GM12875 (cell line): ENCODE measurements at regions not wholly inside any gene's neighbourhood (a gene's known extent, or its start where the extent isn't known, plus 50 kb on each side); places are given as distances from the start of the nearest gene placed in this dataset.

ENCODE experiments used
- H3K4me3 ChIP-seq: one replicate; pipeline ENCODE4 v1.5.1; 2011; ENCODE audit warnings: low read depth, low read length, control low read depth
- CTCF ChIP-seq: IDR thresholded peaks from 2 replicates; pipeline ENCODE4 v1.5.1; 2011; ENCODE audit warnings: low read depth, mild to moderate bottlenecking, control low read depth, inconsistent platforms, low read length, moderate library complexity, borderline replicate concordance; ENCODE audit not compliant: insufficient read depth

GRCh38 chr14:53772936-53773335 lies 183.7 kb downstream of the BMP4 start:
- no peak for TF ChIP-seq CTCF
- no peak overlapping the region for H3K4me3 ChIP-seq

- H3K4me3 ChIP-seq = no peak overlapping the region
- TF ChIP-seq CTCF = no peak
Observed at GRCh38 chr14:53767566-53767965, 189.1 kb downstream of the BMP4 start.

GRCh38 chr14:53766601-53767000 lies 190.0 kb downstream of the BMP4 start:
- no peak for TF ChIP-seq CTCF
- no peak overlapping the region for H3K4me3 ChIP-seq

- TF ChIP-seq CTCF = no peak
Observed at GRCh38 chr14:53766106-53766505, 190.5 kb downstream of the BMP4 start.

GRCh38 chr14:53764846-53765245 lies 191.8 kb downstream of the BMP4 start:
- no peak overlapping the region for H3K4me3 ChIP-seq
- TF ChIP-seq CTCF = no peak

More at GRCh38 chr14:53766106-53766505, 190.5 kb downstream of the BMP4 start:
- H3K4me3 ChIP-seq = no peak overlapping the region

- no peak for TF ChIP-seq CTCF
- H3K4me3 ChIP-seq = no peak overlapping the region
Observed at GRCh38 chr14:53758141-53758540, 198.5 kb downstream of the BMP4 start.

- H3K4me3 ChIP-seq = no peak overlapping the region
- TF ChIP-seq CTCF = no peak
Observed at GRCh38 chr14:53757732-53758131, 198.9 kb downstream of the BMP4 start.
